MM.1S (cell line): ENCODE measurements at regions not wholly inside any gene's neighbourhood (a gene's known extent, or its start where the extent isn't known, plus 50 kb on each side); places are given as distances from the start of the nearest gene placed in this dataset.

Experiments used
- DNase-seq: peaks from one replicate; pipeline ENCODE4 v3.0.0-alpha.2; 2015
- H2AFZ ChIP-seq: fragments of 300-600 bp; sonication (generic); 2 replicates; pipeline ENCODE4 v1.6.0; 2016; ENCODE audit warnings: antibody characterized with exemption, low read length
- H3F3A ChIP-seq: fragments of 300-600 bp; sonication (generic); 2 replicates; pipeline ENCODE4 v1.6.1; 2016; ENCODE audit warnings: mild to moderate bottlenecking, antibody characterized with exemption, low read length, moderate library complexity, mixed read lengths; ENCODE audit not compliant: insufficient read depth
- H3K27ac ChIP-seq: fragments of 300-600 bp; sonication (generic); 2 replicates; pipeline ENCODE4 v1.5.1; 2016; ENCODE audit warnings: mild to moderate bottlenecking, low read length
- H3K27me3 ChIP-seq: fragments of 300-600 bp; sonication (generic); replicated peaks from 2 replicates; pipeline ENCODE4 v1.6.0; 2016; ENCODE audit warnings: low read length; ENCODE audit not compliant: insufficient read depth
- H3K36me3 ChIP-seq: fragments of 300-600 bp; sonication (generic); replicated peaks from 2 replicates; pipeline ENCODE4 v1.6.1; 2016; ENCODE audit warnings: mild to moderate bottlenecking, low read length, mixed read lengths; ENCODE audit not compliant: insufficient read depth
- H3K4me1 ChIP-seq: fragments of 300-600 bp; sonication (generic); 2 replicates; pipeline ENCODE4 v1.6.1; 2016; ENCODE audit warnings: low read length, mixed read lengths
- H3K4me2 ChIP-seq: fragments of 300-600 bp; sonication (generic); 2 replicates; pipeline ENCODE4 v1.6.0; 2016; ENCODE audit warnings: low read depth, low read length
- H3K4me3 ChIP-seq: fragments of 300-600 bp; sonication (generic); 2 replicates; pipeline ENCODE4 v1.5.1; 2016; ENCODE audit warnings: low read length, mixed read lengths
- H3K79me2 ChIP-seq: fragments of 300-600 bp; sonication (generic); 2 replicates; pipeline ENCODE4 v1.6.1; 2016; ENCODE audit warnings: mixed run types, low read length, mixed read lengths
- H3K9ac ChIP-seq: fragments of 300-600 bp; sonication (generic); 2 replicates; pipeline ENCODE4 v1.6.1; 2016; ENCODE audit warnings: low read length, mixed read lengths
- H3K9me2 ChIP-seq: fragments of 300-600 bp; sonication (generic); replicated peaks from 2 replicates; pipeline ENCODE4 v1.6.1; 2016; ENCODE audit warnings: mild to moderate bottlenecking, low read length, mixed read lengths; ENCODE audit not compliant: insufficient read depth
- H3K9me3 ChIP-seq: fragments of 300-600 bp; sonication (generic); replicated peaks from 2 replicates; pipeline ENCODE4 v1.6.1; 2016; ENCODE audit warnings: mild to moderate bottlenecking, low read length, mixed read lengths; ENCODE audit not compliant: insufficient read depth
- H4K20me1 ChIP-seq: fragments of 300-600 bp; sonication (generic); 2 replicates; pipeline ENCODE4 v1.6.1; 2016; ENCODE audit warnings: mild to moderate bottlenecking, low read length, moderate library complexity, mixed read lengths; ENCODE audit not compliant: insufficient read depth
- CTCF ChIP-seq: fragments of 300-600 bp; sonication (generic); IDR thresholded peaks from 2 replicates; pipeline ENCODE4 v1.5.1; 2016; ENCODE audit warnings: antibody characterized with exemption, low read length, mixed read lengths
- EZH2 ChIP-seq: fragments of 300-600 bp; sonication (generic); optimal IDR thresholded peaks from 2 replicates; pipeline ENCODE3; 2017; ENCODE audit warnings: low read depth, mild to moderate bottlenecking, antibody characterized with exemption, low read length, mixed read lengths
- EZH2phosphoT487 ChIP-seq: fragments of 300-600 bp; sonication (generic); IDR thresholded peaks from 2 replicates; pipeline ENCODE4 v1.6.1; 2018; ENCODE audit warnings: antibody characterized with exemption, low read length

GRCh38 chr5:130729541-130729940, 435.5 kb downstream of the HINT1 start:
- Histone ChIP-seq H3K79me2 (no peaks in the 10 kb centered on the region), H3K9me2 (no peaks in the 10 kb centered on the region), H3F3A (0 out of 2 replicates have a peak, but pooled peaks cover 3% of the 10 kb centered on the region), H3K4me3 (no peak overlapping the region), H3K27ac (no peak overlapping the region), H3K27me3 (no peaks in the 10 kb centered on the region), H3K4me2 (no peak overlapping the region), H2AFZ (no peak overlapping the region), H3K9me3 (no peaks in the 10 kb centered on the region), H3K36me3 (no peaks in the 10 kb centered on the region), H3K9ac (no peak overlapping the region), H3K4me1 (peaks cover 16% of the 10 kb centered on the region), H4K20me1 (no peaks in the 10 kb centered on the region)
- DNase-seq = no peak
- no peak for TF ChIP-seq CTCF
- TF ChIP-seq EZH2phosphoT487 = no peak
- TF ChIP-seq EZH2 = no peak

- no peaks in the 10 kb centered on the region for H4K20me1 ChIP-seq
- H3K4me2 ChIP-seq = no peak overlapping the region
- no peaks in the 10 kb centered on the region for H3K27me3 ChIP-seq
- 0 out of 2 replicates have a peak, but pooled peaks cover 3% of the 10 kb centered on the region for H3F3A ChIP-seq
- no peaks in the 10 kb centered on the region for H3K79me2 ChIP-seq
- no peaks in the 10 kb centered on the region for H3K9me2 ChIP-seq
- no peak for TF ChIP-seq EZH2
- no peak for TF ChIP-seq CTCF
- TF ChIP-seq EZH2phosphoT487 = no peak
- H3K36me3 ChIP-seq = no peaks in the 10 kb centered on the region
- no peak overlapping the region for H2AFZ ChIP-seq
- H3K4me1 ChIP-seq = peaks cover 33% of the 10 kb centered on the region
- DNase-seq = no peak
- H3K27ac ChIP-seq = no peak overlapping the region
- H3K9ac ChIP-seq = no peak overlapping the region
- no peaks in the 10 kb centered on the region for H3K9me3 ChIP-seq
- no peak overlapping the region for H3K4me3 ChIP-seq
These were observed 437.2 kb downstream of the HINT1 start for GRCh38 chr5:130727830-130728229.

GRCh38 chr5:130724658-130725057, 440.4 kb downstream of the HINT1 start:
- H3K9me2 ChIP-seq = no peaks in the 10 kb centered on the region
- peak overlapping the region; percentile 64 for H3K4me2 ChIP-seq
- TF ChIP-seq EZH2 (no peak), EZH2phosphoT487 (no peak), CTCF (no peak)
- H3K9me3 ChIP-seq = no peaks in the 10 kb centered on the region
- no peaks in the 10 kb centered on the region for H3K79me2 ChIP-seq
- no peaks in the 10 kb centered on the region for H3K36me3 ChIP-seq
- 0 out of 2 replicates have a peak, but pooled peaks cover 3% of the 10 kb centered on the region for H3F3A ChIP-seq
- no peaks in the 10 kb centered on the region for H3K27me3 ChIP-seq
- peak overlapping the region; percentile 70 for H3K27ac ChIP-seq
- H3K4me3 ChIP-seq = peak overlapping the region; percentile 41
- H4K20me1 ChIP-seq = no peaks in the 10 kb centered on the region
- H3K4me1 ChIP-seq = peaks cover 35% of the 10 kb centered on the region
- peak overlapping the region; percentile 54 for H2AFZ ChIP-seq
- peak; percentile 38 for DNase-seq
- H3K9ac ChIP-seq = peak overlapping the region; percentile 26; the same call in 1 of the 2 replicates
